ENCODE measurements at regions not wholly inside any gene's neighbourhood (a gene's known extent, or its start where the extent isn't known, plus 50 kb on each side); places are given as distances from the start of the nearest gene placed in this dataset.

DNA sequence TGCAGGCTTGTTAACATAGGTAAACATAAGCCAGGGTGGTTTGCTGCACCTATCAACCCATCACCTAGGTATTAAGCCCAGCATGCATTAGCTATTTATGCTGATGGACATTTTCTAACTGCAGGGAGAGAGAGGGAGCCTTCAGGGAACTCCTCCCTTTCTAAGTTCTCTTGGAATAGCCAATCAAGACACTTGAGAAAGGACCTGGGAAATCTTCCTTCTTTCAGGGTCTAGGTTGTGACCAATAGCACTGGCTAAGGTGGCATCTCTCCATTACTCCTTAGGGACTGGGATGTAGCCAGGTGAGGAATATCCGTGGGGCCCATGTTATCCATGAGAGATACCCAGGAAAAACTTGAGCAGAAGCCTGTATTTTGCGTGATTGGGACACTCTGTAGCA lies 849.6 kb upstream of the MAP3K7 start:
- no peak overlapping the region for H3K27ac ChIP-seq (ENCODE audit: low read length)

DNA sequence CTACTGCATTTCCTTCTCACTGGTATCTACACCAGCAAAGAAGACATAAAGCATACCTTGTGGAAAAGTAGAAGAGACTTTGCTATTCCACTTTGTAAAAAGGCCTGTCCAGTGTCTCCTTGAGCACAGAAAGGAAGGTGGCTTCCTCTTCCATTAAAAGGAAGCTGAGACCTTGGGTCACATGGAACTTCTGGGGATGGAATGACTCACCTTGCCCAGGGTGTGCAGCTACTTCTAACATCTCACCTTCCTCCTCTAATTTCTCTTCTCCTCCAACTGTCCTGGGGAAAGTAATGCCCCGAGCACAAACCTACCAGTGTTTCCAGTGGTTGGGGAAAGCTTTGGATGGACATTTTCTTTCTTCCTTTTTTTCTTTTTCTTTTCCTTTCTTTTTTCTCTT lies 848.8 kb upstream of the MAP3K7 start:
- no peaks in the 10 kb centered on the region for H3K9me2 ChIP-seq (ENCODE audit: insufficient read depth, low read length)
- no peak overlapping the region for H3K4me3 ChIP-seq (ENCODE audit: low read length)
- no peaks in the 10 kb centered on the region for H3K9me3 ChIP-seq (ENCODE audit: low read length)
- H3K27me3 ChIP-seq (ENCODE audit: insufficient read depth, low read depth, low read length) = no peaks in the 10 kb centered on the region
- no peaks in the 10 kb centered on the region for H4K20me1 ChIP-seq (ENCODE audit: insufficient read depth)
- H3F3A ChIP-seq (ENCODE audit: insufficient read depth, low read length, poor library complexity, severe bottlenecking) = no peaks in the 10 kb centered on the region
- H3K27ac ChIP-seq (ENCODE audit: low read length) = no peak overlapping the region
- no peak for TF ChIP-seq RAD21 (conservative IDR thresholded peaks at IDR 0.05)
- TF ChIP-seq TAF1 (IDR thresholded peaks at IDR 0.05; ENCODE audit: low read depth) = no peak
- TF ChIP-seq, protein P1, sequence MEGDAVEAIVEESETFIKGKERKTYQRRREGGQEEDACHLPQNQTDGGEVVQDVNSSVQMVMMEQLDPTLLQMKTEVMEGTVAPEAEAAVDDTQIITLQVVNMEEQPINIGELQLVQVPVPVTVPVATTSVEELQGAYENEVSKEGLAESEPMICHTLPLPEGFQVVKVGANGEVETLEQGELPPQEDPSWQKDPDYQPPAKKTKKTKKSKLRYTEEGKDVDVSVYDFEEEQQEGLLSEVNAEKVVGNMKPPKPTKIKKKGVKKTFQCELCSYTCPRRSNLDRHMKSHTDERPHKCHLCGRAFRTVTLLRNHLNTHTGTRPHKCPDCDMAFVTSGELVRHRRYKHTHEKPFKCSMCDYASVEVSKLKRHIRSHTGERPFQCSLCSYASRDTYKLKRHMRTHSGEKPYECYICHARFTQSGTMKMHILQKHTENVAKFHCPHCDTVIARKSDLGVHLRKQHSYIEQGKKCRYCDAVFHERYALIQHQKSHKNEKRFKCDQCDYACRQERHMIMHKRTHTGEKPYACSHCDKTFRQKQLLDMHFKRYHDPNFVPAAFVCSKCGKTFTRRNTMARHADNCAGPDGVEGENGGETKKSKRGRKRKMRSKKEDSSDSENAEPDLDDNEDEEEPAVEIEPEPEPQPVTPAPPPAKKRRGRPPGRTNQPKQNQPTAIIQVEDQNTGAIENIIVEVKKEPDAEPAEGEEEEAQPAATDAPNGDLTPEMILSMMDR (IDR thresholded peaks at IDR 0.05; ENCODE audit: poor library complexity, severe bottlenecking) = no peak
- TF ChIP-seq MXI1 (conservative IDR thresholded peaks at IDR 0.05; ENCODE audit: poor library complexity, severe bottlenecking) = no peak
- TF ChIP-seq, protein P2, sequence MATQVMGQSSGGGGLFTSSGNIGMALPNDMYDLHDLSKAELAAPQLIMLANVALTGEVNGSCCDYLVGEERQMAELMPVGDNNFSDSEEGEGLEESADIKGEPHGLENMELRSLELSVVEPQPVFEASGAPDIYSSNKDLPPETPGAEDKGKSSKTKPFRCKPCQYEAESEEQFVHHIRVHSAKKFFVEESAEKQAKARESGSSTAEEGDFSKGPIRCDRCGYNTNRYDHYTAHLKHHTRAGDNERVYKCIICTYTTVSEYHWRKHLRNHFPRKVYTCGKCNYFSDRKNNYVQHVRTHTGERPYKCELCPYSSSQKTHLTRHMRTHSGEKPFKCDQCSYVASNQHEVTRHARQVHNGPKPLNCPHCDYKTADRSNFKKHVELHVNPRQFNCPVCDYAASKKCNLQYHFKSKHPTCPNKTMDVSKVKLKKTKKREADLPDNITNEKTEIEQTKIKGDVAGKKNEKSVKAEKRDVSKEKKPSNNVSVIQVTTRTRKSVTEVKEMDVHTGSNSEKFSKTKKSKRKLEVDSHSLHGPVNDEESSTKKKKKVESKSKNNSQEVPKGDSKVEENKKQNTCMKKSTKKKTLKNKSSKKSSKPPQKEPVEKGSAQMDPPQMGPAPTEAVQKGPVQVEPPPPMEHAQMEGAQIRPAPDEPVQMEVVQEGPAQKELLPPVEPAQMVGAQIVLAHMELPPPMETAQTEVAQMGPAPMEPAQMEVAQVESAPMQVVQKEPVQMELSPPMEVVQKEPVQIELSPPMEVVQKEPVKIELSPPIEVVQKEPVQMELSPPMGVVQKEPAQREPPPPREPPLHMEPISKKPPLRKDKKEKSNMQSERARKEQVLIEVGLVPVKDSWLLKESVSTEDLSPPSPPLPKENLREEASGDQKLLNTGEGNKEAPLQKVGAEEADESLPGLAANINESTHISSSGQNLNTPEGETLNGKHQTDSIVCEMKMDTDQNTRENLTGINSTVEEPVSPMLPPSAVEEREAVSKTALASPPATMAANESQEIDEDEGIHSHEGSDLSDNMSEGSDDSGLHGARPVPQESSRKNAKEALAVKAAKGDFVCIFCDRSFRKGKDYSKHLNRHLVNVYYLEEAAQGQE (IDR thresholded peaks at IDR 0.05; ENCODE audit: borderline replicate concordance) = no peak
- H3K4me2 ChIP-seq (ENCODE audit: low read length) = no peak overlapping the region
- no peaks in the 10 kb centered on the region for H3K36me3 ChIP-seq (ENCODE audit: insufficient read depth, low read length)
- H3K79me2 ChIP-seq (replicated peaks; ENCODE audit: insufficient read depth, low read length) = no peaks in the 10 kb centered on the region
- no peak overlapping the region for H2AFZ ChIP-seq (ENCODE audit: low read depth, low read length)
- no peak overlapping the region for H3K9ac ChIP-seq (ENCODE audit: low read length)

More for the DNA sequence above, 849.6 kb upstream of the MAP3K7 start:
- Histone ChIP-seq H3K9ac (ENCODE audit: low read length) (no peak overlapping the region), H3K27me3 (ENCODE audit: insufficient read depth, low read depth, low read length) (no peaks in the 10 kb centered on the region), H3K4me3 (ENCODE audit: low read length) (no peak overlapping the region), H3F3A (ENCODE audit: insufficient read depth, low read length, poor library complexity, severe bottlenecking) (no peaks in the 10 kb centered on the region), H3K9me2 (ENCODE audit: insufficient read depth, low read length) (no peaks in the 10 kb centered on the region), H3K4me2 (ENCODE audit: low read length) (no peak overlapping the region), H3K9me3 (ENCODE audit: low read length) (no peaks in the 10 kb centered on the region), H3K79me2 (replicated peaks; ENCODE audit: insufficient read depth, low read length) (no peaks in the 10 kb centered on the region), H4K20me1 (ENCODE audit: insufficient read depth) (no peaks in the 10 kb centered on the region), H2AFZ (ENCODE audit: low read depth, low read length) (no peak overlapping the region), H3K36me3 (ENCODE audit: insufficient read depth, low read length) (no peaks in the 10 kb centered on the region)
- TF ChIP-seq RAD21 (conservative IDR thresholded peaks at IDR 0.05) (no peak), MXI1 (conservative IDR thresholded peaks at IDR 0.05; ENCODE audit: poor library complexity, severe bottlenecking) (no peak), EP300 (conservative IDR thresholded peaks at IDR 0.05; ENCODE audit: poor library complexity, severe bottlenecking) (no peak), SMC3 (conservative IDR thresholded peaks at IDR 0.05; ENCODE audit: poor library complexity) (no peak), POLR2AphosphoS5 (IDR thresholded peaks at IDR 0.05) (no peak), EZH2 (IDR thresholded peaks at IDR 0.05; ENCODE audit: borderline replicate concordance, insufficient read depth, low read length, poor library complexity, severe bottlenecking) (no peak), TAF1 (IDR thresholded peaks at IDR 0.05; ENCODE audit: low read depth) (no peak)
- TF ChIP-seq, protein P1 (IDR thresholded peaks at IDR 0.05; ENCODE audit: poor library complexity, severe bottlenecking) = no peak
- TF ChIP-seq, protein P2 (IDR thresholded peaks at IDR 0.05; ENCODE audit: borderline replicate concordance) = no peak
